ENCODE measurements at regions not wholly inside any gene's neighbourhood (a gene's known extent, or its start where the extent isn't known, plus 50 kb on each side); places are given as distances from the start of the nearest gene placed in this dataset.

- DNase-seq: no peak
- H3K4me1 Mint-ChIP-seq: no peaks in the 10 kb centered on the region
- no peak overlapping the region for H3K4me3 Mint-ChIP-seq
- ChIA-PET POLR2A (ENCODE audit: partially characterized antibody) (no interaction called here), CTCF (ENCODE audit: partially characterized antibody) (no interaction called here)
- no peaks in the 10 kb centered on the region for H3K36me3 Mint-ChIP-seq
- Histone ChIP-seq H3K9me3 (ENCODE audit: control insufficient read depth in 1 of 2, low read length in 2 of 2) (no peaks in the 10 kb centered on the region), H3K27me3 (ENCODE audit: insufficient read depth, low read length) (no peaks in the 10 kb centered on the region), H3K4me3 (ENCODE audit: low read length in 2 of 2) (no peak overlapping the region), H3K36me3 (ENCODE audit: insufficient read depth, low read length) (no peaks in the 10 kb centered on the region), H3K4me1 (ENCODE audit: insufficient read depth, low read length) (no peaks in the 10 kb centered on the region), H3K27ac (ENCODE audit: low read depth, low read length) (no peak overlapping the region)
- no peaks in the 10 kb centered on the region for H3K27me3 Mint-ChIP-seq
- H3K9me3 Mint-ChIP-seq: no peaks in the 10 kb centered on the region
- no peak overlapping the region for H3K27ac Mint-ChIP-seq
- intact Hi-C loops (cut with micrococcal nuclease): no loop called here
Measured at GRCh38 chr12:67014642-67015041, 254.5 kb upstream of the CAND1 start.

- H3K4me3 ChIP-seq (ENCODE audit: low read length in 2 of 2): no peak overlapping the region
- H3K27me3 ChIP-seq (ENCODE audit: insufficient read depth, low read length): no peaks in the 10 kb centered on the region
- ChIA-PET POLR2A (ENCODE audit: partially characterized antibody) (no interaction called here), CTCF (ENCODE audit: partially characterized antibody) (no interaction called here)
- Mint-ChIP-seq H3K4me3 (no peak overlapping the region), H3K27ac (no peak overlapping the region), H3K36me3 (no peaks in the 10 kb centered on the region), H3K4me1 (no peaks in the 10 kb centered on the region), H3K9me3 (peaks cover 0 to 2% (median 0%) of the 10 kb centered on the region in 8 donors), H3K27me3 (no peaks in the 10 kb centered on the region)
- no peaks in the 10 kb centered on the region for H3K36me3 ChIP-seq (ENCODE audit: insufficient read depth, low read length)
- no peaks in the 10 kb centered on the region for H3K9me3 ChIP-seq (ENCODE audit: control insufficient read depth in 1 of 2, low read length in 2 of 2)
- DNase-seq: no peak
- no peaks in the 10 kb centered on the region for H3K4me1 ChIP-seq (ENCODE audit: insufficient read depth, low read length)
- H3K27ac ChIP-seq (ENCODE audit: low read depth, low read length): no peak overlapping the region
- intact Hi-C loops (cut with micrococcal nuclease): no loop called here
Measured at GRCh38 chr12:67018105-67018504, 251.1 kb upstream of the CAND1 start.

- POLR2A ChIA-PET (ENCODE audit: partially characterized antibody): no interaction called here
- peaks cover 0 to 2% (median 0%) of the 10 kb centered on the region in 8 donors for H3K9me3 Mint-ChIP-seq
- Histone ChIP-seq H3K27ac (ENCODE audit: low read depth, low read length) (no peak overlapping the region), H3K9me3 (ENCODE audit: control insufficient read depth in 1 of 2, low read length in 2 of 2) (no peaks in the 10 kb centered on the region), H3K4me3 (ENCODE audit: low read length in 2 of 2) (no peak overlapping the region), H3K4me1 (ENCODE audit: insufficient read depth, low read length) (no peaks in the 10 kb centered on the region), H3K27me3 (ENCODE audit: insufficient read depth, low read length) (no peaks in the 10 kb centered on the region), H3K36me3 (ENCODE audit: insufficient read depth, low read length) (no peaks in the 10 kb centered on the region)
- no peak for DNase-seq
- H3K27me3 Mint-ChIP-seq: peaks cover under 1 to 2% of the 10 kb centered on the region in 2 donors
- CTCF ChIA-PET (ENCODE audit: partially characterized antibody): no interaction called here
- H3K4me3 Mint-ChIP-seq: no peak overlapping the region
- no peak overlapping the region for H3K27ac Mint-ChIP-seq
- no peaks in the 10 kb centered on the region for H3K4me1 Mint-ChIP-seq
- H3K36me3 Mint-ChIP-seq: no peaks in the 10 kb centered on the region
- intact Hi-C loops (cut with micrococcal nuclease): no loop called here
Measured at GRCh38 chr12:67019070-67019469, 250.1 kb upstream of the CAND1 start.

- H3K27ac ChIP-seq (ENCODE audit: low read depth, low read length): no peak overlapping the region
- CTCF ChIA-PET (ENCODE audit: partially characterized antibody): interaction anchor here (1.0 to 1.2 kb wide), 2 partner anchors 12 to 14 kb away, joined by 3 read pairs; no protein-coding TSS in a partner anchor
- peak overlapping the region in 1 of 8 donors; percentile 13 for H3K4me3 Mint-ChIP-seq
- no peaks in the 10 kb centered on the region for H3K4me1 ChIP-seq (ENCODE audit: insufficient read depth, low read length)
- DNase-seq: peak in 4 of 5 donors; percentile 14 to 38 (median 20)
- H3K36me3 Mint-ChIP-seq: no peaks in the 10 kb centered on the region
- H3K4me1 Mint-ChIP-seq: peaks cover 0 to 2% (median 0%) of the 10 kb centered on the region in 4 donors
- no peaks in the 10 kb centered on the region for H3K9me3 ChIP-seq (ENCODE audit: control insufficient read depth in 1 of 2, low read length in 2 of 2)
- intact Hi-C loops (cut with micrococcal nuclease): no loop called here
- no peaks in the 10 kb centered on the region for H3K27me3 ChIP-seq (ENCODE audit: insufficient read depth, low read length)
- POLR2A ChIA-PET (ENCODE audit: partially characterized antibody): no interaction called here
- no peak overlapping the region for H3K4me3 ChIP-seq (ENCODE audit: low read length in 2 of 2)
- peaks cover 5 to 7% of the 10 kb centered on the region in 2 donors for H3K27me3 Mint-ChIP-seq
- H3K36me3 ChIP-seq (ENCODE audit: insufficient read depth, low read length): no peaks in the 10 kb centered on the region
- H3K27ac Mint-ChIP-seq: no peak overlapping the region
- H3K9me3 Mint-ChIP-seq: peaks cover 0 to 2% (median 0%) of the 10 kb centered on the region in 8 donors
Measured at GRCh38 chr12:67025543-67026114, 243.5 kb upstream of the CAND1 start.

GRCh38 chr12:67026487-67027246 lies 242.5 kb upstream of the CAND1 start:
- Histone ChIP-seq H3K27me3 (ENCODE audit: insufficient read depth, low read length) (no peaks in the 10 kb centered on the region), H3K4me1 (ENCODE audit: insufficient read depth, low read length) (no peaks in the 10 kb centered on the region), H3K36me3 (ENCODE audit: insufficient read depth, low read length) (no peaks in the 10 kb centered on the region), H3K4me3 (ENCODE audit: low read length in 2 of 2) (no peak overlapping the region), H3K9me3 (ENCODE audit: control insufficient read depth in 1 of 2, low read length in 2 of 2) (no peaks in the 10 kb centered on the region), H3K27ac (ENCODE audit: low read depth, low read length) (no peak overlapping the region)
- Mint-ChIP-seq H3K4me3 (no peak overlapping the region), H3K27ac (no peak overlapping the region), H3K4me1 (peaks cover 0 to 2% (median 0%) of the 10 kb centered on the region in 4 donors), H3K27me3 (peaks cover 5 to 10% of the 10 kb centered on the region in 2 donors), H3K9me3 (peaks cover 0 to 2% (median 0%) of the 10 kb centered on the region in 8 donors), H3K36me3 (no peaks in the 10 kb centered on the region)
- ChIA-PET CTCF (ENCODE audit: partially characterized antibody) (no interaction called here), POLR2A (ENCODE audit: partially characterized antibody) (no interaction called here)
- DNase-seq: no peak
- intact Hi-C loops (cut with micrococcal nuclease): no loop called here

GRCh38 chr12:67028529-67028928 lies 240.6 kb upstream of the CAND1 start:
- Mint-ChIP-seq H3K9me3 (no peaks in the 10 kb centered on the region), H3K27me3 (peaks cover 5 to 10% of the 10 kb centered on the region in 2 donors), H3K36me3 (no peaks in the 10 kb centered on the region), H3K4me1 (peaks cover 0 to 2% (median 0%) of the 10 kb centered on the region in 4 donors), H3K27ac (no peak overlapping the region), H3K4me3 (no peak overlapping the region)
- Histone ChIP-seq H3K27ac (ENCODE audit: low read depth, low read length) (no peak overlapping the region), H3K36me3 (ENCODE audit: insufficient read depth, low read length) (no peaks in the 10 kb centered on the region), H3K9me3 (ENCODE audit: control insufficient read depth in 1 of 2, low read length in 2 of 2) (no peaks in the 10 kb centered on the region), H3K4me1 (ENCODE audit: insufficient read depth, low read length) (no peaks in the 10 kb centered on the region), H3K4me3 (ENCODE audit: low read length in 2 of 2) (no peak overlapping the region), H3K27me3 (ENCODE audit: insufficient read depth, low read length) (no peaks in the 10 kb centered on the region)
- intact Hi-C loops (cut with micrococcal nuclease): no loop called here
- DNase-seq: no peak
- ChIA-PET POLR2A (ENCODE audit: partially characterized antibody) (interaction anchor here (0.5 kb wide), 1 partner anchor 551 kb away, joined by 3 read pairs; no protein-coding TSS in a partner anchor), CTCF (ENCODE audit: partially characterized antibody) (no interaction called here)

GRCh38 chr12:67034110-67034879 lies 234.9 kb upstream of the CAND1 start:
- intact Hi-C loops (cut with micrococcal nuclease): no loop called here
- POLR2A ChIA-PET (ENCODE audit: partially characterized antibody): no interaction called here
- Mint-ChIP-seq H3K27me3 (peaks cover 3 to 4% of the 10 kb centered on the region in 2 donors), H3K9me3 (no peaks in the 10 kb centered on the region), H3K36me3 (no peaks in the 10 kb centered on the region), H3K27ac (no peak overlapping the region), H3K4me3 (no peak overlapping the region), H3K4me1 (no peaks in the 10 kb centered on the region)
- no peaks in the 10 kb centered on the region for H3K36me3 ChIP-seq (ENCODE audit: insufficient read depth, low read length)
- CTCF ChIA-PET (ENCODE audit: partially characterized antibody): interaction anchor here (1.3 kb wide), 1 partner anchor 11 kb away, joined by 4 read pairs; no protein-coding TSS in a partner anchor
- no peaks in the 10 kb centered on the region for H3K9me3 ChIP-seq (ENCODE audit: control insufficient read depth in 1 of 2, low read length in 2 of 2)
- no peak overlapping the region for H3K27ac ChIP-seq (ENCODE audit: low read depth, low read length)
- no peaks in the 10 kb centered on the region for H3K4me1 ChIP-seq (ENCODE audit: insufficient read depth, low read length)
- no peak overlapping the region for H3K4me3 ChIP-seq (ENCODE audit: low read length in 2 of 2)
- no peak for DNase-seq
- no peaks in the 10 kb centered on the region for H3K27me3 ChIP-seq (ENCODE audit: insufficient read depth, low read length)
